K562 (cell line): ENCODE measurements at regions not wholly inside any gene's neighbourhood (a gene's known extent, or its start where the extent isn't known, plus 50 kb on each side); places are given as distances from the start of the nearest gene placed in this dataset.

ENCODE experiments used
- HNRNPLL ChIP-seq: fragments of 200-400 bp; formaldehyde crosslinking; IDR thresholded peaks from 2 replicates; pipeline ENCODE4 v1.6.1; 2017; ENCODE audit warnings: low read length, low read depth, mild to moderate bottlenecking; ENCODE audit not compliant: poor library complexity, severe bottlenecking
- KHSRP ChIP-seq: fragments of 450-650 bp; IDR thresholded peaks from 2 replicates; pipeline ENCODE4 v1.6.1; 2017
- MYBL2 ChIP-seq, 2 experiments: fragments of 450-650 bp in 1 of 2; sonication (generic) in 1 of 2; formaldehyde crosslinking in 1 of 2; IDR thresholded peaks; 2 replicates each; pipeline versions ENCODE4 v1.6.1 to v1.8.1; 2017 to 2022; ENCODE audit warnings: borderline replicate concordance in 1 of 2, inconsistent platforms in 1 of 2, low read depth in 1 of 2, mild to moderate bottlenecking in 1 of 2, missing genetic modification reagents in 1 of 2, moderate library complexity in 1 of 2
- NBN ChIP-seq: fragments of 450-650 bp; IDR thresholded peaks from 2 replicates; pipeline ENCODE4 v1.6.1; 2016; ENCODE audit warnings: low read depth, mild to moderate bottlenecking
- SETDB1 ChIP-seq: IDR thresholded peaks from one replicate; pipeline ENCODE4 v1.6.1; 2012; ENCODE audit warnings: low read length, control low read depth, inconsistent platforms
- SIN3B ChIP-seq: fragments of 450-650 bp; IDR thresholded peaks from 2 replicates; pipeline ENCODE4 v1.6.1; 2017; ENCODE audit warnings: low read depth, mild to moderate bottlenecking, moderate library complexity
- SNRNP70 ChIP-seq: fragments of 200-400 bp; formaldehyde crosslinking; optimal IDR thresholded peaks from 2 replicates; pipeline ENCODE3; 2017; ENCODE audit warnings: low read depth, low read length
- SREBF2 ChIP-seq: sonication (generic); formaldehyde crosslinking; IDR thresholded peaks from 2 replicates; pipeline ENCODE4 v1.4.0; 2020; ENCODE audit warnings: mild to moderate bottlenecking, missing genetic modification reagents
- SRF ChIP-seq, 2 experiments: fragments of 250-450, 450-650 bp in 1 of 2; sonication (Bioruptor Pico) in 1 of 2; sonication (generic) in 1 of 2; formaldehyde crosslinking; IDR thresholded peaks; 2 replicates each; pipeline versions ENCODE4 v1.5.0 to v1.5.1; 2020 to 2022; ENCODE audit warnings: mild to moderate bottlenecking in 1 of 2, missing genetic modification reagents in 1 of 2
- TBL1XR1 ChIP-seq, 2 experiments: IDR thresholded peaks; 2 replicates each; pipeline ENCODE4 v1.6.1; 2012; ENCODE audit warnings: improper control_type of control experiment in 2 of 2, low read length in 2 of 2, mild to moderate bottlenecking in 1 of 2
- TCF3 ChIP-seq: sonication (generic); formaldehyde crosslinking; IDR thresholded peaks from 2 replicates; pipeline ENCODE4 v1.4.0; 2020; ENCODE audit warnings: mild to moderate bottlenecking, missing genetic modification reagents
- ZNF561 ChIP-seq: fragments of 450-650 bp; formaldehyde crosslinking; conservative IDR thresholded peaks from 2 replicates; pipeline ENCODE4 v1.4.0; 2020; ENCODE audit warnings: mild to moderate bottlenecking, moderate library complexity
- ZNF668 ChIP-seq: fragments of 250-450 bp; sonication (Bioruptor Pico); IDR thresholded peaks from 2 replicates; pipeline ENCODE4 v1.8.0; 2022; ENCODE audit warnings: mild to moderate bottlenecking, inconsistent platforms
- ZNF699 ChIP-seq: fragments of 250-450 bp; sonication (Bioruptor Pico); IDR thresholded peaks from 2 replicates; pipeline ENCODE4 v1.8.0; 2021; ENCODE audit warnings: mild to moderate bottlenecking, moderate library complexity; ENCODE audit not compliant: insufficient replicate concordance
- TF ChIP-seq, protein P1 (sequence below): sonication (generic); formaldehyde crosslinking; IDR thresholded peaks from 2 replicates; pipeline ENCODE4 v1.8.0; 2023; ENCODE audit warnings: mild to moderate bottlenecking, missing genetic modification reagents
- TF ChIP-seq, protein P2 (sequence below): fragments of 450-650 bp; formaldehyde crosslinking; IDR thresholded peaks from 2 replicates; pipeline ENCODE4 v1.4.0; 2020; ENCODE audit warnings: mild to moderate bottlenecking
- TF ChIP-seq, protein P3 (sequence below): fragments of 200-400 bp; formaldehyde crosslinking; IDR thresholded peaks from 2 replicates; pipeline ENCODE4 v1.6.1; 2017; ENCODE audit warnings: mild to moderate bottlenecking, low read depth, low read length, moderate library complexity
- TF ChIP-seq, protein P4 (sequence below): fragments of 450-650 bp; IDR thresholded peaks from 2 replicates; pipeline ENCODE4 v1.7.0; 2016; ENCODE audit warnings: borderline replicate concordance
- TF ChIP-seq, protein P5 (sequence below): sonication (generic); formaldehyde crosslinking; IDR thresholded peaks from 2 replicates; pipeline ENCODE4 v1.8.1; 2023; ENCODE audit warnings: mild to moderate bottlenecking, missing genetic modification reagents

DNA sequence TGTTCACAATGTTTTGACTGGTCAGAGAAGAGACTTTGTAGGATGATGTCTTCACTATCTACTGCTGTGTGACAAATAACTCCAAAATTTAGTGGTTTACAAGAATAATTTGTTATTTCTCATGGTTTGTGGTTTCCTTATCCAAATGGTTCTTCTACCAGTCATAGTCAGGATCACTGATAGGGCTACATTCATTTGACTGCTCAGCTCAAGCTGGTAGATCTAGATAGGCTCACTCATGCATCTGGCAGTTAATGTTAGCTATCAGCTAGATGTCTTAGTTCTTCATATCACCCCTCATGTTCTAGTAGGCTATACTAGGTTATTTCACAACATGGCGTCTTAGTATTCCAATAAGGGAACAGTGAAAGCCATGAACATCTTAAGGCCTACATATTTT is 131.0 kb downstream of the ID4 start (continued):
- TF ChIP-seq, protein P1, sequence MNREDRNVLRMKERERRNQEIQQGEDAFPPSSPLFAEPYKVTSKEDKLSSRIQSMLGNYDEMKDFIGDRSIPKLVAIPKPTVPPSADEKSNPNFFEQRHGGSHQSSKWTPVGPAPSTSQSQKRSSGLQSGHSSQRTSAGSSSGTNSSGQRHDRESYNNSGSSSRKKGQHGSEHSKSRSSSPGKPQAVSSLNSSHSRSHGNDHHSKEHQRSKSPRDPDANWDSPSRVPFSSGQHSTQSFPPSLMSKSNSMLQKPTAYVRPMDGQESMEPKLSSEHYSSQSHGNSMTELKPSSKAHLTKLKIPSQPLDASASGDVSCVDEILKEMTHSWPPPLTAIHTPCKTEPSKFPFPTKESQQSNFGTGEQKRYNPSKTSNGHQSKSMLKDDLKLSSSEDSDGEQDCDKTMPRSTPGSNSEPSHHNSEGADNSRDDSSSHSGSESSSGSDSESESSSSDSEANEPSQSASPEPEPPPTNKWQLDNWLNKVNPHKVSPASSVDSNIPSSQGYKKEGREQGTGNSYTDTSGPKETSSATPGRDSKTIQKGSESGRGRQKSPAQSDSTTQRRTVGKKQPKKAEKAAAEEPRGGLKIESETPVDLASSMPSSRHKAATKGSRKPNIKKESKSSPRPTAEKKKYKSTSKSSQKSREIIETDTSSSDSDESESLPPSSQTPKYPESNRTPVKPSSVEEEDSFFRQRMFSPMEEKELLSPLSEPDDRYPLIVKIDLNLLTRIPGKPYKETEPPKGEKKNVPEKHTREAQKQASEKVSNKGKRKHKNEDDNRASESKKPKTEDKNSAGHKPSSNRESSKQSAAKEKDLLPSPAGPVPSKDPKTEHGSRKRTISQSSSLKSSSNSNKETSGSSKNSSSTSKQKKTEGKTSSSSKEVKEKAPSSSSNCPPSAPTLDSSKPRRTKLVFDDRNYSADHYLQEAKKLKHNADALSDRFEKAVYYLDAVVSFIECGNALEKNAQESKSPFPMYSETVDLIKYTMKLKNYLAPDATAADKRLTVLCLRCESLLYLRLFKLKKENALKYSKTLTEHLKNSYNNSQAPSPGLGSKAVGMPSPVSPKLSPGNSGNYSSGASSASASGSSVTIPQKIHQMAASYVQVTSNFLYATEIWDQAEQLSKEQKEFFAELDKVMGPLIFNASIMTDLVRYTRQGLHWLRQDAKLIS (CRISPR knock-in tag), result no peak
- TF ChIP-seq, protein P2, sequence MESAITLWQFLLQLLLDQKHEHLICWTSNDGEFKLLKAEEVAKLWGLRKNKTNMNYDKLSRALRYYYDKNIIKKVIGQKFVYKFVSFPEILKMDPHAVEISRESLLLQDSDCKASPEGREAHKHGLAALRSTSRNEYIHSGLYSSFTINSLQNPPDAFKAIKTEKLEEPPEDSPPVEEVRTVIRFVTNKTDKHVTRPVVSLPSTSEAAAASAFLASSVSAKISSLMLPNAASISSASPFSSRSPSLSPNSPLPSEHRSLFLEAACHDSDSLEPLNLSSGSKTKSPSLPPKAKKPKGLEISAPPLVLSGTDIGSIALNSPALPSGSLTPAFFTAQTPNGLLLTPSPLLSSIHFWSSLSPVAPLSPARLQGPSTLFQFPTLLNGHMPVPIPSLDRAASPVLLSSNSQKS, result no peak
- TF ChIP-seq MYBL2 (IDR thresholded peaks at IDR 0.05; ENCODE audit: low read depth), result no peak
- no peak for TF ChIP-seq MYBL2 (CRISPR knock-in tag; IDR thresholded peaks at IDR 0.05; ENCODE audit: borderline replicate concordance)
- no peak for TF ChIP-seq ZNF668 (CRISPR knock-in tag)
- TF ChIP-seq SNRNP70, result no peak
- TF ChIP-seq TBL1XR1 (IDR thresholded peaks at IDR 0.05; ENCODE audit: low read length in 2 of 2), result 0 out of 4 replicates have a peak, but pooled peaks of 1 of the 2 experiments have one; percentile 14
- TF ChIP-seq SREBF2 (CRISPR knock-in tag), result no peak
- TF ChIP-seq SETDB1, result no peak
- TF ChIP-seq, protein P3, sequence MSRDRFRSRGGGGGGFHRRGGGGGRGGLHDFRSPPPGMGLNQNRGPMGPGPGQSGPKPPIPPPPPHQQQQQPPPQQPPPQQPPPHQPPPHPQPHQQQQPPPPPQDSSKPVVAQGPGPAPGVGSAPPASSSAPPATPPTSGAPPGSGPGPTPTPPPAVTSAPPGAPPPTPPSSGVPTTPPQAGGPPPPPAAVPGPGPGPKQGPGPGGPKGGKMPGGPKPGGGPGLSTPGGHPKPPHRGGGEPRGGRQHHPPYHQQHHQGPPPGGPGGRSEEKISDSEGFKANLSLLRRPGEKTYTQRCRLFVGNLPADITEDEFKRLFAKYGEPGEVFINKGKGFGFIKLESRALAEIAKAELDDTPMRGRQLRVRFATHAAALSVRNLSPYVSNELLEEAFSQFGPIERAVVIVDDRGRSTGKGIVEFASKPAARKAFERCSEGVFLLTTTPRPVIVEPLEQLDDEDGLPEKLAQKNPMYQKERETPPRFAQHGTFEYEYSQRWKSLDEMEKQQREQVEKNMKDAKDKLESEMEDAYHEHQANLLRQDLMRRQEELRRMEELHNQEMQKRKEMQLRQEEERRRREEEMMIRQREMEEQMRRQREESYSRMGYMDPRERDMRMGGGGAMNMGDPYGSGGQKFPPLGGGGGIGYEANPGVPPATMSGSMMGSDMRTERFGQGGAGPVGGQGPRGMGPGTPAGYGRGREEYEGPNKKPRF, result no peak
- TF ChIP-seq KHSRP, result no peak
- TF ChIP-seq HNRNPLL, result no peak
- TF ChIP-seq ZNF561 (CRISPR knock-in tag), result no peak
- no peak for TF ChIP-seq ZNF699 (CRISPR knock-in tag)
- TF ChIP-seq, protein P4, sequence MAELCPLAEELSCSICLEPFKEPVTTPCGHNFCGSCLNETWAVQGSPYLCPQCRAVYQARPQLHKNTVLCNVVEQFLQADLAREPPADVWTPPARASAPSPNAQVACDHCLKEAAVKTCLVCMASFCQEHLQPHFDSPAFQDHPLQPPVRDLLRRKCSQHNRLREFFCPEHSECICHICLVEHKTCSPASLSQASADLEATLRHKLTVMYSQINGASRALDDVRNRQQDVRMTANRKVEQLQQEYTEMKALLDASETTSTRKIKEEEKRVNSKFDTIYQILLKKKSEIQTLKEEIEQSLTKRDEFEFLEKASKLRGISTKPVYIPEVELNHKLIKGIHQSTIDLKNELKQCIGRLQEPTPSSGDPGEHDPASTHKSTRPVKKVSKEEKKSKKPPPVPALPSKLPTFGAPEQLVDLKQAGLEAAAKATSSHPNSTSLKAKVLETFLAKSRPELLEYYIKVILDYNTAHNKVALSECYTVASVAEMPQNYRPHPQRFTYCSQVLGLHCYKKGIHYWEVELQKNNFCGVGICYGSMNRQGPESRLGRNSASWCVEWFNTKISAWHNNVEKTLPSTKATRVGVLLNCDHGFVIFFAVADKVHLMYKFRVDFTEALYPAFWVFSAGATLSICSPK, result no peak
- peak; percentile 63 for TF ChIP-seq TCF3 (CRISPR knock-in tag)
- TF ChIP-seq NBN, result no peak
- TF ChIP-seq SIN3B, result no peak
- TF ChIP-seq SRF (CRISPR knock-in tag; IDR thresholded peaks at IDR 0.05), result no peak
- TF ChIP-seq, protein P5, sequence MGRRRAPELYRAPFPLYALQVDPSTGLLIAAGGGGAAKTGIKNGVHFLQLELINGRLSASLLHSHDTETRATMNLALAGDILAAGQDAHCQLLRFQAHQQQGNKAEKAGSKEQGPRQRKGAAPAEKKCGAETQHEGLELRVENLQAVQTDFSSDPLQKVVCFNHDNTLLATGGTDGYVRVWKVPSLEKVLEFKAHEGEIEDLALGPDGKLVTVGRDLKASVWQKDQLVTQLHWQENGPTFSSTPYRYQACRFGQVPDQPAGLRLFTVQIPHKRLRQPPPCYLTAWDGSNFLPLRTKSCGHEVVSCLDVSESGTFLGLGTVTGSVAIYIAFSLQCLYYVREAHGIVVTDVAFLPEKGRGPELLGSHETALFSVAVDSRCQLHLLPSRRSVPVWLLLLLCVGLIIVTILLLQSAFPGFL (CRISPR knock-in tag), result no peak
